ENCODE measurements at regions not wholly inside any gene's neighbourhood (a gene's known extent, or its start where the extent isn't known, plus 50 kb on each side); places are given as distances from the start of the nearest gene placed in this dataset.

- no peak for TF ChIP-seq EZH2 (IDR thresholded peaks at IDR 0.05; ENCODE audit: borderline replicate concordance, low read length)
- TF ChIP-seq, protein P1, sequence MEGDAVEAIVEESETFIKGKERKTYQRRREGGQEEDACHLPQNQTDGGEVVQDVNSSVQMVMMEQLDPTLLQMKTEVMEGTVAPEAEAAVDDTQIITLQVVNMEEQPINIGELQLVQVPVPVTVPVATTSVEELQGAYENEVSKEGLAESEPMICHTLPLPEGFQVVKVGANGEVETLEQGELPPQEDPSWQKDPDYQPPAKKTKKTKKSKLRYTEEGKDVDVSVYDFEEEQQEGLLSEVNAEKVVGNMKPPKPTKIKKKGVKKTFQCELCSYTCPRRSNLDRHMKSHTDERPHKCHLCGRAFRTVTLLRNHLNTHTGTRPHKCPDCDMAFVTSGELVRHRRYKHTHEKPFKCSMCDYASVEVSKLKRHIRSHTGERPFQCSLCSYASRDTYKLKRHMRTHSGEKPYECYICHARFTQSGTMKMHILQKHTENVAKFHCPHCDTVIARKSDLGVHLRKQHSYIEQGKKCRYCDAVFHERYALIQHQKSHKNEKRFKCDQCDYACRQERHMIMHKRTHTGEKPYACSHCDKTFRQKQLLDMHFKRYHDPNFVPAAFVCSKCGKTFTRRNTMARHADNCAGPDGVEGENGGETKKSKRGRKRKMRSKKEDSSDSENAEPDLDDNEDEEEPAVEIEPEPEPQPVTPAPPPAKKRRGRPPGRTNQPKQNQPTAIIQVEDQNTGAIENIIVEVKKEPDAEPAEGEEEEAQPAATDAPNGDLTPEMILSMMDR (conservative IDR thresholded peaks at IDR 0.05 in 1 of 2, IDR thresholded peaks at IDR 0.05 in 1 of 2; ENCODE audit: extremely low read depth in 1 of 2, insufficient read depth in 1 of 2, low read depth in 1 of 2, low read length in 2 of 2), result no peak
These were observed 1315.1 kb upstream of the DDX18 start for GRCh38 chr2:116499389-116499788.

Data from mammary epithelial cell (primary cell).